WI38 (cell line): ENCODE measurements at regions not wholly inside any gene's neighbourhood (a gene's known extent, or its start where the extent isn't known, plus 50 kb on each side); places are given as distances from the start of the nearest gene placed in this dataset.

Experiments
- H3K4me3 ChIP-seq: 2 replicates; pipeline ENCODE4 v1.5.1; 2011; ENCODE audit warnings: low read depth, mild to moderate bottlenecking, control low read depth, low read length
- CTCF ChIP-seq: IDR thresholded peaks from 2 replicates; pipeline ENCODE4 v1.5.1; 2012; ENCODE audit warnings: low read depth, mild to moderate bottlenecking, control low read depth, low read length

GRCh38 chr4:139611391-139611790, 54.2 kb upstream of the MGST2 start:
- H3K4me3 ChIP-seq: no peak overlapping the region
- TF ChIP-seq CTCF: no peak

- no peak for TF ChIP-seq CTCF
- H3K4me3 ChIP-seq: no peak overlapping the region
These were observed 53.6 kb upstream of the SETD7 start for GRCh38 chr4:139609647-139610046.

GRCh38 chr4:139607502-139608060, 51.6 kb upstream of the SETD7 start:
- no peak for TF ChIP-seq CTCF
- no peak overlapping the region for H3K4me3 ChIP-seq

- H3K4me3 ChIP-seq: no peak overlapping the region
- peak; percentile 15; the same call in 1 of the 2 replicates for TF ChIP-seq CTCF
These were observed 50.8 kb upstream of the SETD7 start for GRCh38 chr4:139606579-139607501.

- TF ChIP-seq CTCF: no peak
- H3K4me3 ChIP-seq: no peak overlapping the region
These were observed 50.1 kb upstream of the SETD7 start for GRCh38 chr4:139606103-139606502.
